ENCODE measurements at regions not wholly inside any gene's neighbourhood (a gene's known extent, or its start where the extent isn't known, plus 50 kb on each side); places are given as distances from the start of the nearest gene placed in this dataset.

DNA sequence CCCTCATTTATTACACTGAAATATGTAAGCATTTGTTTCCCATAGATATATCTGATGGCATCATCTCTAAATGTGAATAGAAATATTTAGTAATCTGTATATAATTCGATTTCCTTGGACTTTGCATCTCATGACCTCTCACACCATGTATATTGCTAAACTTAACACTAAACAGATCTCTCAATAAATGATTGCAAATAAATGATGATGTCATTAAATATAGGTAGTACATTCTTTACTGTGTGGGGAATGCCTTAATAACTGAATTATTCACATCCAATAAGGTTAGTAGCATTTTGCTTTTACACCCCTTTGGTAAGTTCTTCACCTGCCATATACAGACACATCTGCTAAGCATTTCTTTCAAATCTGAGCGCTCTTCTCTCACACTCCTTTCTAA is 340.5 kb downstream of the FSCB start:
- ChIA-PET CTCF (no interaction called here), POLR2A (no interaction called here)
- no peak for TF ChIP-seq CTCF (IDR thresholded peaks at IDR 0.05; ENCODE audit: low read depth, low read length)
- no peak for DNase-seq (ENCODE audit: low read depth, low spot score)
- H3K4me3 ChIP-seq (ENCODE audit: low read depth, low read length): no peak overlapping the region
- no peak overlapping the region for H3K27ac ChIP-seq (ENCODE audit: low read depth, low read length)
- no peaks in the 10 kb centered on the region for H3K9me3 ChIP-seq (ENCODE audit: control insufficient read depth, insufficient read depth, low read length)
- H3K27me3 ChIP-seq (ENCODE audit: control insufficient read depth, insufficient read depth, low read length): no peaks in the 10 kb centered on the region

DNA sequence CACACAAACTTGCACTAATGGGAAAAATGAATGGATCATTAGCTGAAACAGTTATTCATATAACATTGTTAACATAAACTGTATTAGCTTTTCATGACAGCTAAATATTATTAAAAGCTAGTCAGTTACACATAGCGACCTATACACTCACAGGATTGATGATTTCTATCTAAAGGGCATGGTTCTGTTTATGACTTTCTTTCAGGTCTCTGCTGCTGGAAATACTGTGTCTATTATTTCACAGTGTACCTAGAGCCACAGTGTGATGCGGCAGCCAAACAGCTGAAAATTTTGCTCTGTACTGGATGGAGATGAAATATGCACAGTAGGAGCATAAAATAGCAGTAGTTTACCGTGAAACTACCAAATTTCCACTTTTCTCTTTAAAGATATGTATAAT is 341.1 kb downstream of the FSCB start:
- ChIA-PET CTCF (no interaction called here), POLR2A (no interaction called here)
- Histone ChIP-seq H3K4me3 (ENCODE audit: low read depth, low read length) (no peak overlapping the region), H3K9me3 (ENCODE audit: control insufficient read depth, insufficient read depth, low read length) (no peaks in the 10 kb centered on the region), H3K27me3 (ENCODE audit: control insufficient read depth, insufficient read depth, low read length) (no peaks in the 10 kb centered on the region), H3K27ac (ENCODE audit: low read depth, low read length) (no peak overlapping the region)
- TF ChIP-seq CTCF (IDR thresholded peaks at IDR 0.05; ENCODE audit: low read depth, low read length): no peak
- no peak for DNase-seq (ENCODE audit: low read depth, low spot score)

DNA sequence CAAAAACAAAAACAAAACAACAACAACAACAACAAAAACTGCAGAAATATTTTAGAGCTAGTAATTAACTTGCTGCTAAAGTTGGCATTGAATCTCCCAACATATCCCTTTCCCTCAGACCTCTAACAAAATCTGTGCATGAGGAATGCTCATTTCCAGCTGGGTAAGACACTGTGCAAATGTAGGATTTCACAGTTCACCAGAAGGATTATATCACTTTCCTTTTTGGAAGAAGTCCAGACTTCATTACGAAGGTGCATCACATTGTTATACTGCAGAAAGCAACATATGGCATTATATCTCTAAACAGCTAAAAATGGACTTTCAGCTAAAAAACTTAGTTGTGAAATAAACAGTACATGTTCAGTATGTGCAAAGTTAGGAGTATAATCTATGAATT is 341.8 kb downstream of the FSCB start:
- Histone ChIP-seq H3K27me3 (ENCODE audit: control insufficient read depth, insufficient read depth, low read length) (no peaks in the 10 kb centered on the region), H3K4me3 (ENCODE audit: low read depth, low read length) (no peak overlapping the region), H3K9me3 (ENCODE audit: control insufficient read depth, insufficient read depth, low read length) (no peaks in the 10 kb centered on the region), H3K27ac (ENCODE audit: low read depth, low read length) (no peak overlapping the region)
- no peak for TF ChIP-seq CTCF (IDR thresholded peaks at IDR 0.05; ENCODE audit: low read depth, low read length)
- POLR2A ChIA-PET: no interaction called here
- CTCF ChIA-PET: no interaction called here
- DNase-seq (ENCODE audit: low read depth, low spot score): no peak

GRCh38 chr14:44163946-44164345 is 343.1 kb downstream of the FSCB start:
- Histone ChIP-seq H3K4me3 (ENCODE audit: low read depth, low read length) (no peak overlapping the region), H3K9me3 (ENCODE audit: control insufficient read depth, insufficient read depth, low read length) (no peaks in the 10 kb centered on the region), H3K27me3 (ENCODE audit: control insufficient read depth, insufficient read depth, low read length) (no peaks in the 10 kb centered on the region), H3K27ac (ENCODE audit: low read depth, low read length) (no peak overlapping the region)
- POLR2A ChIA-PET: no interaction called here
- CTCF ChIA-PET: no interaction called here
- DNase-seq (ENCODE audit: low read depth, low spot score): no peak
- TF ChIP-seq CTCF (IDR thresholded peaks at IDR 0.05; ENCODE audit: low read depth, low read length): no peak

- Histone ChIP-seq H3K27ac (ENCODE audit: low read depth, low read length) (no peak overlapping the region), H3K9me3 (ENCODE audit: control insufficient read depth, insufficient read depth, low read length) (no peaks in the 10 kb centered on the region), H3K4me3 (ENCODE audit: low read depth, low read length) (no peak overlapping the region), H3K27me3 (ENCODE audit: control insufficient read depth, insufficient read depth, low read length) (no peaks in the 10 kb centered on the region)
- CTCF ChIA-PET: no interaction called here
- DNase-seq (ENCODE audit: low read depth, low spot score): no peak
- POLR2A ChIA-PET: no interaction called here
- no peak for TF ChIP-seq CTCF (IDR thresholded peaks at IDR 0.05; ENCODE audit: low read depth, low read length)
Measured at GRCh38 chr14:44162197-44162596, 344.9 kb downstream of the FSCB start.

Data from AG04450 (cell line).